Amniotic epithelial cell (primary cell): ENCODE measurements at regions not wholly inside any gene's neighbourhood (a gene's known extent, or its start where the extent isn't known, plus 50 kb on each side); places are given as distances from the start of the nearest gene placed in this dataset.

Experiments used
- DNase-seq: peaks from one replicate; pipeline ENCODE4 v3.0.0-alpha.2; 2010; ENCODE audit warnings: low read depth

- no peak for DNase-seq
These were observed 1212.3 kb downstream of the BRD1 start for GRCh38 chr22:48615171-48616008.

GRCh38 chr22:48613566-48614200, 1214.0 kb downstream of the BRD1 start:
- DNase-seq = no peak

GRCh38 chr22:48612077-48612995, 1215.3 kb downstream of the BRD1 start:
- no peak for DNase-seq

- DNase-seq = no peak
These were observed 1218.3 kb downstream of the BRD1 start for GRCh38 chr22:48609279-48609865.

GRCh38 chr22:48607901-48608662, 1219.6 kb downstream of the BRD1 start:
- DNase-seq = no peak

- DNase-seq = no peak
These were observed 1220.9 kb downstream of the BRD1 start for GRCh38 chr22:48606684-48607307.

GRCh38 chr22:48605856-48606481, 1221.7 kb downstream of the BRD1 start:
- no peak for DNase-seq

GRCh38 chr22:48605125-48605524, 1222.5 kb downstream of the BRD1 start:
- no peak for DNase-seq

GRCh38 chr22:48603621-48604320, 1223.9 kb downstream of the BRD1 start:
- no peak for DNase-seq

GRCh38 chr22:48602805-48603518, 1224.7 kb downstream of the BRD1 start:
- no peak for DNase-seq

- no peak for DNase-seq
These were observed 1227.0 kb downstream of the BRD1 start for GRCh38 chr22:48600681-48601080.

GRCh38 chr22:48600171-48600570, 1227.5 kb downstream of the BRD1 start:
- no peak for DNase-seq

- DNase-seq = no peak
These were observed 1228.3 kb downstream of the BRD1 start for GRCh38 chr22:48599346-48599745.

GRCh38 chr22:48596111-48596850, 1231.4 kb downstream of the BRD1 start:
- no peak for DNase-seq

- no peak for DNase-seq
These were observed 1232.2 kb downstream of the BRD1 start for GRCh38 chr22:48595511-48595905.

- no peak for DNase-seq
These were observed 1232.7 kb downstream of the BRD1 start for GRCh38 chr22:48594757-48595510.

GRCh38 chr22:48594016-48594756, 1233.5 kb downstream of the BRD1 start:
- DNase-seq = no peak
